ENCODE measurements at regions not wholly inside any gene's neighbourhood (a gene's known extent, or its start where the extent isn't known, plus 50 kb on each side); places are given as distances from the start of the nearest gene placed in this dataset.
A peak's percentile ranks its signal among the peaks of the same experiment; 100 is the strongest.

DNA sequence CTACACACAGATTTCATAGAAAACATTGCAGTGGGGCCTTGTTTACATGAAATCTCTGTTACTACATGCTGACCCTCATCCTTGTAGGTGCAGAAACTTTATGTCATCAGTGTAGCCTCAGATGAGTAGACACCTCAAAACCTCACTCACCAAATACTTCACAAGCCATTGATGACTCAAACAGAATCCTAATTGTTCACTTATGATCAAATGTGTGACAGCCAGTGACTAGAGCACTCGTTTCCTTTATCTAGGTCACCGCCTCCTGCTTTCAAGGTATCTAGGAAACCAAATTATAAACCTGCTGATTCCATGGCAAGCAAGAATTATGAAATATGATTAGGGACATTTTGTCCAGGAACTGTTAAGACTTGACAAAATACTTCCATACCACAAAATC, 255.8 kb upstream of the GPRIN3 start:
- intact Hi-C loops (cut with DNase I), result no loop called here
- no peak for ATAC-seq
- no peak for DNase-seq (ENCODE audit: low spot score)

DNA sequence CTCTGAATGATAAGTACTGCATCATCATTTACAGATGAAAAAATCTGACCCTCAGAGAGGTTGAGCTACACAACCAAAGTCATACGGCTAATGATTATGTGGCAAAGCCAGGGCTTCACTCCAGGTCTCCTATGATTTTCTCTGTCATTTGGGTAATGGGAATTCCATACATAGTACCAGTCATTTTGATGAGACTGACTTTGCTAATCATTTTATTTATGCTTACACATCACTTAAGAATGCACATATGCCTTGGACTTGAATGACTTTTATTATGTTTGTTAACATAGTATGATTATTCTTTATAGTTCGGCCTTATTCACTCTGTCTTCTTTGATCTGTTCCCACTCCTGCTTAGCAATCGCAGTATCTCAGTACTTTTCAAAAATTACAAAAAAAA, 255.1 kb upstream of the GPRIN3 start:
- ATAC-seq (no peak), DNase-seq (ENCODE audit: low spot score) (no peak)
- intact Hi-C loops (cut with DNase I), result no loop called here

DNA sequence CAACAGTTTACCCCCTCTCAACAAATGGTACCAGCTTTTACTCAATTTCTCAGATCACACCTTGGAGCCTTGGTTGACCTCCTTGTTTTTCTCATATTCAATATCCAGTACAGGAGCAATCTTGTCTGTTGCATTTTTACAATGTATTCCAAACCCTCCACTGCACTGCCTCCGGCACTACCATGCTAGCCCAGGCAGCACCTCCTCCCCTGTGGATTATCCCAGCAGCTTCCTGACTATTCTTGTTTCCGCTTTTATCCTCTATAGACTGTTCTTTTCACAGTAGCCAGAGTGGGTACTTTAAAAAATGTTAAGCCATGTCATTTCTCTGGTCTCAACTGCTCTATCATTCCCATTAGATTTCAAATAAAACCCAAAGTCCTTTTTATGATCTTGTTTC, 253.4 kb upstream of the GPRIN3 start:
- ATAC-seq (no peak), DNase-seq (ENCODE audit: low spot score) (no peak)
- intact Hi-C loops (cut with DNase I), result no loop called here

DNA sequence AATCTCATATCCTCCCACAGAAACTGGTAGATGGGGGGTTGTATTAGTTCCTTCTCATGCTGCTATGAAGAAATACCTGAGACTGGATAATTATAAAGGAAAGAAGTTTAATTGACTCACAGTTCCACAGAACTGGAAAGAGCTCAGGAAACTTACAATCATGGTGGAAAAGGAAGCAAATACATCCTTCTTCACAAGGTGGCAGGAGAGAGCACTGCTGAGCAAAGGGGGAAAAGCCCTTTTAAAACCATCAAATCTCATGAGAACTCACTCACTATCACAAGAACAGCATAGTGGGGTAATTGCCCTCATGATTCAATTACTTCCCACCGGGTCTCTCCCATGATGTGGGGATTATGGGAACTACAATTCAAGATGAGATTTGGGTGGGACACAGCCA, 250.5 kb upstream of the GPRIN3 start:
- intact Hi-C loops (cut with DNase I), result no loop called here
- DNase-seq (ENCODE audit: low spot score) (no peak), ATAC-seq (no peak)

DNA sequence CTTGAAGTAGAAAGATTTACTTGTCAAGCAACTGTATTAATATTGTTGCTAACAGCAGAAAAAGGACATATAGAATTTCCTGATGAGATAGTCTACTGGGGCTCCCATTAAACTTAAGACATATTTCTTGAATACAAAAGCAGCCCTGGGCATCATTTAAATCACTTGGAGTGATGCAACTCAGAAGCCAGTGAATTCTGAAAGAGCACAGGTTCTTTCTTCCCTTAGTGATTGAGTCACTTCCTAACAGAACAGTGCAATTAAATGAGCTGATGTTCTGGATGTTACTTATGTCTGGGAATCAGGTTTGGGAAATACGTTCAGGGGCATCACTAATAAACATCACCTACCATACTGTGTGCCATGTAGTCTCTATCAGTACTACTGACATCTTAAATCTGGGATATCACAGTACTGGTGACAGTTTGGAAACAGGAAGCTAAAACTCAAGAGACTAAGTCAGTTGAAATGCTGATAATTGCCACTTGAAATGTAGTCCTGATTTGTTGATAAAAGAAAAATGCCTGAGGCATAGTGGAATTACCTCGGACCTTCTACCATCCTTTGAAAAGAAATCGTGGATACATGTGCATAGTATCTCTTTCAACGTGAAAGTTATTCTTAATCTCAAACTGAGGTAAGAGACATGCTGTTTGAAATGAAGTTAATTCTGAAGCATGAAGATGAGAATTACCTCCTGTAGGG, 249.2 kb upstream of the GPRIN3 start:
- intact Hi-C loops (cut with DNase I), result no loop called here
- ATAC-seq (no peak), DNase-seq (ENCODE audit: low spot score) (no peak)

DNA sequence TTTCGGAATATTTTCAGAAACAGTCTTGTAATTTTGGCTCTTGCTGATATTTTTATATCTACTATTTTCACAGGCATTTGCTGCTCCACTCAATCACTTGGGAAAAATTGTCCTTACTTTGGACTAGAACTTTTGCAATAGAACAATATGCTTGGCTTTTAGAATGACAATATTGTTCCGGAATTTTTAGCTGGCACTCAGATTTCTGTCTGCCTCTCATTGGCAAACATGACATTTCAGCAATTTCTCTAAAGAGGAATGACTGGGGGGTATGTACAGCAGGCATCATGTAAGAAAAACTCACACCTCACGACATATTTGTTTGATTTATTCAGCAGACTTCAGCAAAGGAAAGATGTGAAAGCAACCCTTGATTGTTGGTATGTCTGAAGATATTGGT, 243.6 kb upstream of the GPRIN3 start:
- no peak for ATAC-seq
- intact Hi-C loops (cut with DNase I), result no loop called here
- DNase-seq (ENCODE audit: low spot score), result no peak

DNA sequence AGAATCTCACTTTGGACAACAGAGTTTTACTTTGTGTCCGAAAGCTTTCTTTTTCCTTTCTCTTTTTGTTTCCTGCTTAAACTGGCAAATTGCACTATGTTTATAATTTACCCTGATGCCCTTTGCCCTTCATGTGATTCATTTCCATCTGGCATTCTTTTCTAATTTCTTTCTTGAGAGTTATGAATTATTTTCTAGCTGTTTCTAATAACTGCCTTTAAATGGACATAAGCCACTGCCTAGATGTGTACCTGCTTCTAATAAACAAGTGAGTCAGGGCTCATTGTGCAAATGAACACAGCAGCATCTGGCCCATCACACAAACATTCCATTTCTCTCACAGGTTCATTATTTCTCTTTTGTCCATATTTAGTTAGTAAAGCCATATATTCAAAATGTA, 242.3 kb upstream of the GPRIN3 start:
- intact Hi-C loops (cut with DNase I), result no loop called here
- DNase-seq (ENCODE audit: low spot score) (no peak), ATAC-seq (no peak)

DNA sequence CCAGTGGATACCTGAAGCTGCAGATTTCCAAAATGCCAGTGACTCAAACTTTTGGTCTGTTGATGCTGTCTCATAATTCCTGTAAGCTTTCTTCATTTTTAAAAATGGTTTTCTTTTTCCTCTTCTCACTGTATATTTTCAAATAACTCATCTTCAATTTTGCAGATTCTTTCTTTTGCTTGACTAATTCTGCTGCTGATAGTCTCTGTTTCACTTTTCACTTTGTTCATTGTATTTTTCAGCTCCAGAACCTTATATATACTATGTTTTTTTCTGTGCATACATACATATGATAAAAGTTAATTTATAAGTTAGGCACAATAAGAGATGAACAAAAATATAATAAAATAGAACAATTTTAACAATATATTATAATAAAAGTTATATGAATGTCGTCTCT, 237.7 kb upstream of the GPRIN3 start:
- intact Hi-C loops (cut with DNase I), result no loop called here
- no peak for ATAC-seq
- DNase-seq (ENCODE audit: low spot score), result no peak

DNA sequence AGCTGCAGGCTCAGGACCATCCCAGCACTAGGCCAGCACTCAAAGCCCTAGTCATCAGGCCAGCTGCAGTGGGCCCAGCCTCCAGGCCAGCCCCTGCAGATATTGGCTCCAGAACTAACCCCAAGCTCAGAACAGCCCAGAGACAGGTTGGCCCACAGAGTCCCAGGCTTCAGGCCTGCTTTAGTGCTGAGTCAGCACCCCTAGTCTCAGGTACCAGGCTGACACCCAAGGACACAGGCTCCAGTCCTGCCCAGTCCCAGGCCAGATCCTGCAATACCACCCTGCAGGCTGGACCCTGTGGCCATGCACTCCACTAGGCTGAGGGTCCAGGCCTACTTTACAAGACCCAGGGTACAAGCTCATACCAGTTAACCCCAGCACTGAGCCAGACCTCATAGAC, 234.4 kb upstream of the GPRIN3 start:
- ATAC-seq (peak; percentile 17), DNase-seq (ENCODE audit: low spot score) (no peak)
- intact Hi-C loops (cut with DNase I), result no loop called here

DNA sequence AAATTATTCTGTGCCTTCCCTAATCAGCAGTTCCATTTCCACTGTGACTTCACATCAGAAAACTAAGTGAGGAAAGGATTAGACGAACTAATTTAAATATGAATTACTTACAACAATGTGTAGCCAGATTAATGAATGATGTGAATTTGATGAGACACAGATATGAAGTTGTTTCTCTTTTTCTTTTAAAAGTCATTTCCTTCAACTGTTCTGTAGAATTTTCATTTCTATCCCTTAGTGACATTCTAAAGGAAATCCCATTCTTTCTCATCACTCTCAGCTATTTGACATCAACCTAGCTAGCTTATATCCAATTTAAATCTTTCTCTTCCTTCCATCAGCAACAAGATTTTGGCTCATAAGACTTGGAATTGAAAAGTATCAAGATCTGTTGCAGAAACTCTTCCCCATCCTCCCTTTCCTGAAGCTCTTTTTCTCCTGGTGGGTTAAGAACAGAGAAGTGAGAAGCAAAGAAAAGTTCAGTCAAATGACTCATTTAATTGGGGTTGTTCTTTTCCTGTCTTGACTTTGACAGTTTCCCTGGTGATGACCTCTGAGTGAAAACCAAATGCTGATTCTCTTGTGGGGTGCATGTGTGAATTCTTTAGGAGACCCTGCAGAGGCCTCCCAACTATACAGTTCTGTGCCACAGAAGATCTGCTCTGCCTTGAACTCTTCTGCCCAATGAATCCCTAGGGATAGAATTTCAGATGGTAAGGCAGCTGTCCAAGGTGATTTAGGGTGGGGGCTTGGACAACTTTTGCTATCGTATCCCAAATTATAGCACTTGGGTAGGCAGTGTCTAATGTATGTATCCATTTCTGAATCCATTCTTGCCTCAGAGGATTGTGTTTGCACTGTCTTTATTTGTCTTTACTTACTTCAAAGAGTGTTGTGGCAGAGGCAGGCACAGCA, 232.5 kb upstream of the GPRIN3 start:
- intact Hi-C loops (cut with DNase I), result no loop called here
- ATAC-seq (no peak), DNase-seq (ENCODE audit: low spot score) (no peak)

DNA sequence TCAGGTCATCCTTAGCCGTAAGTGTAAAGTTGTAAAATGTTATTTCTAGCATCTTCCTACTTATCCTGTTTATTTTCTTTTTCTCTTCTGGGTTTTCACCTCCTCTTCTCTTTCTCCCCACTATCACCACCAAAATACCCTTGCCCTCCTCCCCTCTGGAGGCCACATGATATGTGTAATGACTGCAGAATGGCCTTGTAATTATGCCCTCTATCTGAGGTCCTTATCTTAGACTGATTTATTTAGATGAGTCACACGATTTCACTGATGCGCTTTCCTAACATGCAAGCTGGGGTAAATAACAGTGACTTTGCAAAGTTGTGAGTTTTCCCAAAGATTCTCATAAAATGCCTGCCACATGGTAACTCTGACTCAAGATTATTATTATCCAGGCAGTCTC, 231.8 kb upstream of the GPRIN3 start:
- DNase-seq (ENCODE audit: low spot score), result no peak
- intact Hi-C loops (cut with DNase I), result no loop called here
- ATAC-seq, result no peak

DNA sequence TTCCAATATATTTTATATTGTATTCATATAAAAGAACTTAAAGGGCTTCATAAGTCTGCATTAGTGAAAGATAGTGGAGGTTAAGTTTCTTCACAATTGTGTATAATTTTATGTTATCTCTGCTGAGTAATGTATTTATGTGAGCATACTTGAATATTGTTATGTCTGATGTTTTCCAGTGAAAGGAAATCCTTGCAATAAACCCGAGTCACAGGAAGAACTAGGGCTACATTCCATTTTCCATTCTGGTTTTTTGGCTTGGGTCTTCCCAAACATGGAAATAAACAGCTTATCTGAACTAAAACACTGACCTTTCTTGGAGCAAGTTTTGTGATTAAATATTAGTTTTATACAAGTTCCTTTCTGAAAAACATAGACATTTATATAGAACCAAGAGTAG, 231.3 kb upstream of the GPRIN3 start:
- ATAC-seq, result no peak
- intact Hi-C loops (cut with DNase I), result no loop called here
- DNase-seq (ENCODE audit: low spot score), result no peak

DNA sequence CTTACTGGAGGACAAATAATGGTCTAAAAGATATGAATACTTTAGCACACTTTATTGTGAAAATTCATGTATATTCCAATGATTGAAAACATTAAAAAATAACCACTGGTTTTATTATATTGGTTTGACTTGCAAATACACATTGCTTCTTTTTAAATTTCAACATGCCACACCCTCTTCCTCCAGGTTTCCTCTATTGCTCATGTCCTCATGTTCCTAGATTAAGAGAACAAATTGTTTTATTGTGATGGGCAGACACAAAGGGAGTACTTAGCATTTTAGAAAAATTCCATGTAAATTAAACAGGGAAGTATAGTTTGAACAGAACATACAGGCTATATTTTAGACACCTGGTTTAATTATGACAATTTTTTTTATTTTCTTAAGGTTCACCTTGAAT, 230.6 kb upstream of the GPRIN3 start:
- no peak for ATAC-seq
- intact Hi-C loops (cut with DNase I), result no loop called here
- no peak for DNase-seq (ENCODE audit: low spot score)

DNA sequence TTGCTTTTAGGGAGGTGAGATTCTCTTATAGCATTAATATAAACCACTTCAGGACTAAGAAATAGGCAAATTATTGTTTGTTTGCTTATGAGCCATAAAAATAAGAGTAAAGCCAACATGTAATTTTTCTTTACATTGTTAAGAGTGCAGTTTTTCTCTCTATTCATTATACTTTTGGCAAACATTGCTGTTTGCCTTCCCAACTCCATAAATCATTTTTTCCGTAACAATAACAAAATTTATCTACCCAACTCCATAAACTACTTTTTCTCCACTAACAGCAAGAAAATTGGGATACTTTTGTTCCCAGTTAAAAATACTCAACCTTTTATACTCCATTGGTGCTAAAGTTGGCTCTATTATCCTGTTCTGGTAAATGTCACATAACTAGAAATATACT, 229.7 kb upstream of the GPRIN3 start:
- no peak for ATAC-seq
- no peak for DNase-seq (ENCODE audit: low spot score)

DNA sequence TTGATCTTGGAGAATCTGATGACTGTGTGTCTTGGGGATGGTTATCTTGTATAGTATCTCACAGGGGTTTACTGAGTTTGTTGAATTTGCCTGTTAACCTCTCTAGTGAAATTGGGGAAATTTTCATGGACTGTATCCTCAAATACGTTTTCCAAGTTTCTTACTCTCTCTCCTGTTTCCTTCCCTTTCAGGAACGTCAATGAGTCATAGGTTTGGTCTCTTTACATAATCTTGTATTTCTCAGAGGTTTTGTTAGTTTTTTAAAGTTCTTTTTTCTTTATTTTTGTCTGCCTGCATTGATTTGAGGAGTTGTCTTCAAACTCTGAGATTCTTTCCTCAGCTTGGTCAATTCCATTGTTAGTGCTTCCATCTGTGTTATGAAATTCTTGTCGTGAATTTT, 227.7 kb upstream of the GPRIN3 start:
- intact Hi-C loops (cut with DNase I), result no loop called here
- no peak for ATAC-seq
- DNase-seq (ENCODE audit: low spot score), result no peak

More for the DNA sequence above, 229.7 kb upstream of the GPRIN3 start:
- intact Hi-C loops (cut with DNase I), result no loop called here

DNA sequence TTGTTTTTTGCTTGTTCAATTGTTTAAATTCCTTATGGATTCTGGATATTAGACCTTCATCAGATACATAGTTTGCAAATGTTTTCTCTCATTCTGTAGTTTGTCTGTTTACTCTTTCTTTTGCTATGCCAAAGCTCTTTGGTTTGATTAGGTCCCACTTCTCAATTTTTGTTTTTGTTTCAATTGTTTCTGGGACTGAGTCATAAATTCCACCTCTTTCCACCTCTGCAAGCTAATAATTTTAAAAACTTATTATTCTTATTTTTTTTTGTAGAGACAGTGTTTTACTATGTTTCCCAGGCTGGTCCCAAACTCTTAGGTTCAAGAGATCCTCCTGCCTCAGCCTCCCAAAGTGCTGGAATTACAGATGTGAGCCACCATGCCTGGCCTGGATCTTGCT, 226.8 kb upstream of the GPRIN3 start:
- intact Hi-C loops (cut with DNase I), result no loop called here
- DNase-seq (ENCODE audit: low spot score), result no peak
- ATAC-seq, result no peak

DNA sequence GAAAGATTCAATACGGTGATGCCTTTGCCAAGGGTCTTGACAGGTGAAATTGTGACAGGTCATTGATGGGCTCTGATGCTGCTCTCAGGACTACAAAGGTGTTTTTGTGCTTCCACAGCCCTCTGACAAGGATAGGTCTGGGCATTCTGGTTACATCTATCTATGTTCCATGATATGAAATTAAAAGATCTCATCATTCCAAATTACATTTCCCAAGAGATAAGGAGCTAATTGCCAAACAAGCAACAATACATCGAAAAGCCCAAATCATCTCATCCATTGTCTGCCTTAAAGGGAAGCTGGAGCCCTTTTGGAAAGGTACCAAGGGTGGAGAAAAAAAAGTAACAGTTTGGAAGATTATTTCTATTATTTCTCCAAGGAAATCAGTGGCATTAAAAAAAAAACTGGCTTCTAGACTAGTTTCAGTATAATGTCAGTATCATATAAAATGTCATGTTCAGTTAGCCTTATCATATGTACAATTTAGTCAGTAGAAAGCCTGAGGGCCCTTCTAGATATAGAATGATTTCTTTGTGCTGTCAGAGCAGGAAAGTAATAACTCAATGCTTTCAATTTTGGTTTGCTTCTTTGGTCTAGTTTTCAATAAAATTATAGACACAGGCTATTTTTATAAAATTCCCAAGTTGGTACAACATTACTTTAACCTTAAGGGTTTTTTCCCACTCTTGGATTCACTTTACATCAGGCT, 224.5 kb upstream of the GPRIN3 start:
- intact Hi-C loops (cut with DNase I), result no loop called here
- no peak for ATAC-seq
- no peak for DNase-seq (ENCODE audit: low spot score)

DNA sequence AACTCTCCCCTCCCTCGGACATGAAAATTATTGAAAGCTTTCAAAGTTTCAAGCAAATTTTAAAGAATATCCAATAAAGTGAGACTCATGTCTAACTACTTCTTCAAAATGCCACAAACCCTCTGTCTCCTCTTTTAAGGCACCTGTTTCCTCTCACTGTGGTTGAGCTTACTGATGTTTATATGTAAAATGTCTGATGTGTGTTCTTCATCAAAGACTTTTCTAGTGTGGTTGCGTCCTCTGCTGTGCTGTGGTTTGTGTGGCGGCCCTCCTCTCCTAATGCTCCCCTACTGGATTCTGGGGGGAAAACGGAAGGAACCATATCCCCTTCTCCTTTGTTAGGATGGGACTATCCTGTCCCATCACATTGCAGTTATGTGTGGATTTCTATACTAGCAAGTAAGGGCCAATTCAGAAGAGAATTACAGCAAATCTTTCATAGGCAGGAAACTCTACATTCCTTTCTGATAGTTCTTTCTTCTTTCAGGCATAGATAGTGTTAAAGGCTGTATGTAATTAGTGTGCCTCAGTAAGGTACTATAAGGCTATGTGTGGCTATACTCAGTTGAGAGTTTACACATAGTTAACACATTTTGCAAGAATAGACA, 221.0 kb upstream of the GPRIN3 start:
- intact Hi-C loops (cut with DNase I), result no loop called here
- DNase-seq (ENCODE audit: low spot score) (no peak), ATAC-seq (no peak)

DNA sequence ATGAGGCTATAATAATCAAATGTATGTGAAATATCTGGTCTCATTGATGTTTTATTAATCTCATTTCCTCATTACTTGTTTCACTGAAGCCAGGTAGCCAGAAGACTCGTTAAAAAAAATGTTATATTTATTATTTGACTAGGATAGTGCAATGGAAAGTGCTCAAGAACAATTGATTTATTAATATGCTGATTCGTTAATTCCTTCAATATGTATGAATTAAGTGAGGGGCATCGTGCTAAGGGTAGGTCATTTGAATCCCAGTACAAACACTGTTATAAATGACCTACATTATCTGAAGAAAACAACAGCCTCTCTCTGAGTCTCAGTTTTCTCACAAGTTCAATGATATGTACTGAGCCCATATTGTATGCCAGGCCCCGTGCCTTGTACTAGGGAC, 214.2 kb upstream of the GPRIN3 start:
- intact Hi-C loops (cut with DNase I), result no loop called here
- DNase-seq (ENCODE audit: low spot score), result no peak
- no peak for ATAC-seq
